Spleen (tissue), 11 donors: ENCODE measurements at regions not wholly inside any gene's neighbourhood (a gene's known extent, or its start where the extent isn't known, plus 50 kb on each side); places are given as distances from the start of the nearest gene placed in this dataset.

ENCODE experiments used
- DNase-seq: peaks from one replicate; pipeline ENCODE4 v3.0.0-alpha.2; 2020
- H3K27ac ChIP-seq, 8 donors: fragments of 200-600 bp; sonication (generic) in 7 of 8; 1 replicate in 4 of 8; 2 replicates in 4 of 8; pipeline versions ENCODE4 v1.5.0 to v1.8.0; 2016 to 2021; ENCODE audit warnings: inconsistent platforms in 4 of 8, mild to moderate bottlenecking in 4 of 8, moderate library complexity in 1 of 8
- H3K27me3 ChIP-seq, 7 donors: fragments of 200-600 bp; sonication (generic) in 6 of 7; replicated peaks in 1 of 7; 1 replicate in 4 of 7; 2 replicates in 3 of 7; pipeline versions ENCODE4 v1.5.0 to v1.8.0; 2016 to 2021; ENCODE audit warnings: inconsistent platforms in 3 of 7, mild to moderate bottlenecking in 1 of 7
- H3K36me3 ChIP-seq, 6 donors: fragments of 200-600 bp; sonication (generic) in 5 of 6; 1 replicate in 4 of 6; 2 replicates in 2 of 6; pipeline versions ENCODE4 v1.5.0 to v1.8.0; 2016 to 2021; ENCODE audit warnings: inconsistent platforms in 2 of 6
- H3K4me1 ChIP-seq, 6 donors: fragments of 200-600 bp; sonication (generic) in 5 of 6; 1 replicate in 3 of 6; 2 replicates in 3 of 6; pipeline versions ENCODE4 v1.5.0 to v1.8.0; 2016 to 2021; ENCODE audit warnings: inconsistent platforms in 3 of 6
- H3K4me3 ChIP-seq, 8 donors: fragments of 200-600 bp; sonication (generic) in 7 of 8; 1 replicate in 4 of 8; 2 replicates in 4 of 8; pipeline versions ENCODE4 v1.5.0 to v1.8.0; 2016 to 2021; ENCODE audit warnings: inconsistent platforms in 4 of 8, mild to moderate bottlenecking in 4 of 8, moderate library complexity in 2 of 8
- H3K9me3 ChIP-seq, 8 donors: fragments of 200-600 bp; sonication (generic) in 7 of 8; 1 replicate in 4 of 8; 2 replicates in 4 of 8; pipeline versions ENCODE4 v1.5.0 to v1.8.0; 2016 to 2021; ENCODE audit warnings: inconsistent platforms in 4 of 8
- CTCF ChIP-seq, 11 experiments: fragments of 200-600 bp in 7 of 11; fragments of 450-650 bp in 4 of 11; sonication (generic) in 4 of 11; IDR thresholded peaks in 8 of 11; conservative IDR thresholded peaks in 3 of 11; 1 replicate in 7 of 11; 2 replicates in 4 of 11; pipeline versions ENCODE4 v1.4.0 to v1.8.0; 2016 to 2021; ENCODE audit warnings: antibody characterized with exemption in 11 of 11, inconsistent platforms in 4 of 11, mild to moderate bottlenecking in 1 of 11
- POLR2A ChIP-seq, 3 donors: fragments of 450-650 bp; IDR thresholded peaks; one replicate each; pipeline ENCODE4 v1.5.1; 2017; ENCODE audit warnings: antibody characterized with exemption in 3 of 3, mild to moderate bottlenecking in 1 of 3
- POLR2AphosphoS5 ChIP-seq, 3 donors: sonication (generic); formaldehyde crosslinking; IDR thresholded peaks; one replicate each; pipeline ENCODE4 v1.5.1; 2017; ENCODE audit warnings: antibody characterized with exemption in 3 of 3
- WGBS, 5 donors: extraction: QIAGEN DNeasy Blood & Tissue Kit in 3 of 5; methylation state at CpG; one replicate each; pipeline versions ENCODE4 v1.1.5 to v1.1.7; 2013 to 2018; 5-methylcytosine and 5-hydroxymethylcytosine counted together
- intact Hi-C: fragments of 100-400 bp; cut with DNase I; formaldehyde crosslinking; loops from one replicate; pipeline ENCODE4 v1.15.0; 2023; ENCODE audit warnings: low total_unique reads
- donor health status: healthy with polysubstance abuse.
- donor health status: DM: no; HTN: no; CAD: no; lungs with moderate emphysema.
- donor health status: DM: no; HTN: no; CAD: no.
- donor health status: Bipolar disorder and iron deficiency.
- donor health status: healthy.
- donor health status: DM: no; HTN: no; CAD: no.
- donor health status: DM: yes; HTN: yes; CAD: no.

- Histone ChIP-seq H3K27me3 (no peaks in the 10 kb centered on the region), H3K36me3 (no peaks in the 10 kb centered on the region), H3K4me3 (no peak overlapping the region), H3K27ac (no peak overlapping the region), H3K9me3 (no peaks in the 10 kb centered on the region), H3K4me1 (no peaks in the 10 kb centered on the region)
- no peak for DNase-seq
- TF ChIP-seq POLR2AphosphoS5 (IDR thresholded peaks at IDR 0.05), result no peak
- no peak for TF ChIP-seq POLR2A (IDR thresholded peaks at IDR 0.05)
- no peak for TF ChIP-seq CTCF (IDR thresholded peaks at IDR 0.05 in 8 of 11, conservative IDR thresholded peaks at IDR 0.05 in 3 of 11)
- 88 to 91% (median 89%) methylated on average over 1 of the region's 1 CpG for WGBS, 5 donors
- intact Hi-C loops, result no loop called here
These were observed 253.2 kb upstream of the GRIP1 start for GRCh38 chr12:66932126-66932525.

GRCh38 chr12:66934302-66935062 is 255.6 kb upstream of the GRIP1 start:
- intact Hi-C loops, result no loop called here
- 77 to 88% (median 80%) methylated on average over 5 of the region's 5 CpGs for WGBS, 5 donors
- H3K27ac ChIP-seq, result no peak overlapping the region
- DNase-seq, result no peak
- no peaks in the 10 kb centered on the region for H3K4me1 ChIP-seq
- no peak overlapping the region for H3K4me3 ChIP-seq
- H3K36me3 ChIP-seq, result no peaks in the 10 kb centered on the region
- TF ChIP-seq POLR2AphosphoS5 (IDR thresholded peaks at IDR 0.05) (no peak), CTCF (IDR thresholded peaks at IDR 0.05 in 8 of 11, conservative IDR thresholded peaks at IDR 0.05 in 3 of 11) (no peak), POLR2A (IDR thresholded peaks at IDR 0.05) (no peak)
- no peaks in the 10 kb centered on the region for H3K9me3 ChIP-seq
- H3K27me3 ChIP-seq, result no peaks in the 10 kb centered on the region

- TF ChIP-seq POLR2AphosphoS5 (IDR thresholded peaks at IDR 0.05) (no peak), POLR2A (IDR thresholded peaks at IDR 0.05) (no peak)
- no peaks in the 10 kb centered on the region for H3K9me3 ChIP-seq
- no peaks in the 10 kb centered on the region for H3K27me3 ChIP-seq
- no peaks in the 10 kb centered on the region for H3K36me3 ChIP-seq
- no peak overlapping the region for H3K27ac ChIP-seq
- WGBS, 5 donors, result 78 to 89% (median 85%) methylated on average over 1 of the region's 1 CpG
- no peak overlapping the region for H3K4me3 ChIP-seq
- no peaks in the 10 kb centered on the region for H3K4me1 ChIP-seq
- intact Hi-C loops, result no loop called here
- no peak for DNase-seq
These were observed 262.3 kb upstream of the GRIP1 start for GRCh38 chr12:66941150-66941549.

GRCh38 chr12:66942741-66943465 is 264.0 kb upstream of the GRIP1 start:
- DNase-seq, result no peak
- H3K4me3 ChIP-seq, result no peak overlapping the region
- H3K27me3 ChIP-seq, result no peaks in the 10 kb centered on the region
- no peaks in the 10 kb centered on the region for H3K4me1 ChIP-seq
- TF ChIP-seq POLR2AphosphoS5 (IDR thresholded peaks at IDR 0.05), result no peak
- no peak overlapping the region for H3K27ac ChIP-seq
- intact Hi-C loops, result no loop called here
- WGBS, 5 donors, result 84 to 97% (median 89%) methylated on average over 8 of the region's 8 CpGs
- no peaks in the 10 kb centered on the region for H3K36me3 ChIP-seq
- H3K9me3 ChIP-seq, result no peaks in the 10 kb centered on the region

- Histone ChIP-seq H3K4me3 (no peak overlapping the region), H3K27me3 (no peaks in the 10 kb centered on the region), H3K27ac (no peak overlapping the region), H3K36me3 (no peaks in the 10 kb centered on the region), H3K9me3 (no peaks in the 10 kb centered on the region), H3K4me1 (no peaks in the 10 kb centered on the region)
- intact Hi-C loops, result no loop called here
- no peak for DNase-seq
- no peak for TF ChIP-seq POLR2AphosphoS5 (IDR thresholded peaks at IDR 0.05)
- TF ChIP-seq CTCF (IDR thresholded peaks at IDR 0.05 in 8 of 11, conservative IDR thresholded peaks at IDR 0.05 in 3 of 11), result no peak
- 34 to 57% (median 48%) methylated on average over 2 of the region's 2 CpGs for WGBS, 5 donors
These were observed 265.5 kb upstream of the GRIP1 start for GRCh38 chr12:66944365-66944764.
